Suprapubic skin (tissue), 4 donors: ENCODE measurements at regions not wholly inside any gene's neighbourhood (a gene's known extent, or its start where the extent isn't known, plus 50 kb on each side); places are given as distances from the start of the nearest gene placed in this dataset.
"Not testable (repeated sequence)": the region's sequence is repeated elsewhere in the genome, so short reads cannot be mapped to it uniquely, and the experiment has no call there.

ENCODE experiments used
- DNase-seq, 2 donors: peaks; one replicate each; pipeline ENCODE4 v3.0.0-alpha.2; 2019; ENCODE audit warnings: low spot score in 2 of 2
- H3K27ac ChIP-seq: fragments of 200-600 bp; sonication (generic); one replicate; pipeline ENCODE4 v1.5.1; 2019
- H3K27me3 ChIP-seq: fragments of 200-600 bp; sonication (generic); one replicate; pipeline ENCODE4 v1.5.1; 2019
- H3K36me3 ChIP-seq: fragments of 200-600 bp; sonication (generic); one replicate; pipeline ENCODE4 v1.5.1; 2019
- H3K4me1 ChIP-seq: fragments of 200-600 bp; sonication (generic); one replicate; pipeline ENCODE4 v1.5.1; 2019
- H3K4me3 ChIP-seq: fragments of 200-600 bp; sonication (generic); one replicate; pipeline ENCODE4 v1.5.1; 2019; ENCODE audit warnings: mild to moderate bottlenecking
- H3K9me3 ChIP-seq: fragments of 200-600 bp; sonication (generic); one replicate; pipeline ENCODE4 v1.5.1; 2019
- CTCF ChIP-seq, 2 donors: fragments of 200-600 bp in 1 of 2; fragments of 450-650 bp in 1 of 2; sonication (generic) in 1 of 2; IDR thresholded peaks; one replicate each; pipeline ENCODE4 v1.5.1; 2016 to 2019; ENCODE audit warnings: antibody characterized with exemption in 2 of 2, mild to moderate bottlenecking in 1 of 2, moderate library complexity in 1 of 2
- EP300 ChIP-seq: sonication (generic); formaldehyde crosslinking; IDR thresholded peaks from one replicate; pipeline ENCODE4 v1.6.1; 2017; ENCODE audit warnings: antibody characterized with exemption
- POLR2A ChIP-seq, 2 donors: fragments of 450-650 bp; IDR thresholded peaks; one replicate each; pipeline ENCODE4 v1.6.1; 2017; ENCODE audit warnings: antibody characterized with exemption in 2 of 2, mild to moderate bottlenecking in 2 of 2, moderate library complexity in 2 of 2
- POLR2AphosphoS5 ChIP-seq, 3 donors: sonication (generic); formaldehyde crosslinking; IDR thresholded peaks; one replicate each; pipeline ENCODE4 v1.6.1; 2017; ENCODE audit warnings: antibody characterized with exemption in 3 of 3
- WGBS: methylation state at CpG from one replicate; pipeline ENCODE4 v1.1.5; 2018; 5-methylcytosine and 5-hydroxymethylcytosine counted together

DNA sequence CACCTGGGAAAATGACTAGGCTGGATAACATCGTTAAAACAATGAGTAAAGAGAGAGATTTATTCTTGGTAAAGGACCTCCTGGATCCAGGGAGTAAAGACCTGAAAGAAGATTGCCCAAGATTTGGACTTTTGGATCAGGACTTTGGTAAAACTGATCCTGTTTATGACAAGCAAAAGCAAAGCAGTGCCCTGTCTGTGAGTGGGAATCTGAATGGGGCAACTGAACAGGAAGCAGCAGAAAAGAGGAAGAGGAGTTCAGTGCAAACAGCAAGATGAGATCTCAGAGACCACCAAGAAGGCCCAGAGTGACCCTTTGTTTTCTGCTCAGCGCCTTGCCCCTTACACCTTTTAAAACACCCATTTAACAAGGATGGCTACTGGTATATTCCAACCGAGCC is 122.0 kb downstream of the VPREB1 start:
- Histone ChIP-seq H3K9me3 (no peaks in the 10 kb centered on the region), H3K27me3 (peaks cover 25% of the 10 kb centered on the region), H3K4me1 (no peaks in the 10 kb centered on the region), H3K4me3 (no peak overlapping the region), H3K27ac (no peak overlapping the region), H3K36me3 (no peaks in the 10 kb centered on the region)
- TF ChIP-seq CTCF (IDR thresholded peaks at IDR 0.05) (no peak), POLR2AphosphoS5 (IDR thresholded peaks at IDR 0.05) (no peak), POLR2A (IDR thresholded peaks at IDR 0.05) (no peak), EP300 (no peak)
- DNase-seq: no peak
- WGBS: 51% methylated on average over 3 of the region's 3 CpGs

GRCh38 chr22:22368516-22368915 is 123.9 kb downstream of the VPREB1 start:
- Histone ChIP-seq H3K9me3 (no peaks in the 10 kb centered on the region), H3K4me1 (no peaks in the 10 kb centered on the region), H3K36me3 (no peaks in the 10 kb centered on the region), H3K27me3 (peaks cover 18% of the 10 kb centered on the region), H3K4me3 (no peak overlapping the region), H3K27ac (no peak overlapping the region)
- TF ChIP-seq CTCF (IDR thresholded peaks at IDR 0.05) (no peak), POLR2AphosphoS5 (IDR thresholded peaks at IDR 0.05) (no peak), POLR2A (IDR thresholded peaks at IDR 0.05) (no peak), EP300 (no peak)
- DNase-seq: no peak
- WGBS: 74% methylated on average over 2 of the region's 2 CpGs

GRCh38 chr22:22369219-22369963 is 124.8 kb downstream of the VPREB1 start:
- not testable (repeated sequence) for H3K9me3 ChIP-seq, H3K27ac ChIP-seq, H3K36me3 ChIP-seq, H3K4me3 ChIP-seq, DNase-seq, H3K4me1 ChIP-seq
- WGBS: 41% methylated on average over 2 of the region's 2 CpGs
- H3K27me3 ChIP-seq: peaks cover 16% of the 10 kb centered on the region

- Histone ChIP-seq H3K4me1 (no peaks in the 10 kb centered on the region), H3K27me3 (peaks cover 16% of the 10 kb centered on the region), H3K4me3 (no peak overlapping the region), H3K9me3 (no peaks in the 10 kb centered on the region), H3K27ac (no peak overlapping the region), H3K36me3 (no peaks in the 10 kb centered on the region)
- WGBS: 47% methylated on average over 4 of the region's 4 CpGs
- DNase-seq: no peak
- TF ChIP-seq CTCF (IDR thresholded peaks at IDR 0.05): no peak
- TF ChIP-seq POLR2A (IDR thresholded peaks at IDR 0.05): no peak
- TF ChIP-seq EP300: no peak
- no peak for TF ChIP-seq POLR2AphosphoS5 (IDR thresholded peaks at IDR 0.05)
These were observed 125.3 kb downstream of the VPREB1 start for GRCh38 chr22:22369964-22370270.

GRCh38 chr22:22371031-22371541 is 126.5 kb downstream of the VPREB1 start:
- Histone ChIP-seq H3K4me1 (no peaks in the 10 kb centered on the region), H3K36me3 (no peaks in the 10 kb centered on the region), H3K4me3 (no peak overlapping the region), H3K9me3 (no peaks in the 10 kb centered on the region), H3K27me3 (peaks cover 22% of the 10 kb centered on the region), H3K27ac (no peak overlapping the region)
- WGBS: 8% methylated on average over 2 of the region's 2 CpGs
- TF ChIP-seq EP300 (no peak), CTCF (IDR thresholded peaks at IDR 0.05) (no peak), POLR2AphosphoS5 (IDR thresholded peaks at IDR 0.05) (no peak), POLR2A (IDR thresholded peaks at IDR 0.05) (no peak)
- DNase-seq: no peak

- no peaks in the 10 kb centered on the region for H3K36me3 ChIP-seq
- no peak overlapping the region for H3K4me3 ChIP-seq
- DNase-seq: no peak
- no peak for TF ChIP-seq CTCF (IDR thresholded peaks at IDR 0.05)
- H3K9me3 ChIP-seq: no peaks in the 10 kb centered on the region
- WGBS: 78% methylated on average over 6 of the region's 6 CpGs
- H3K27ac ChIP-seq: no peak overlapping the region
- peaks cover 26% of the 10 kb centered on the region for H3K27me3 ChIP-seq
- no peaks in the 10 kb centered on the region for H3K4me1 ChIP-seq
These were observed 127.5 kb downstream of the VPREB1 start for GRCh38 chr22:22372086-22372485.
